Parathyroid adenoma (tissue), 2 donors: ENCODE measurements at regions not wholly inside any gene's neighbourhood (a gene's known extent, or its start where the extent isn't known, plus 50 kb on each side); places are given as distances from the start of the nearest gene placed in this dataset.

ENCODE experiments used
- H2AFZ ChIP-seq: fragments of 300-600 bp; sonication (generic); one replicate; pipeline ENCODE4 v1.7.0; 2017; ENCODE audit warnings: antibody characterized with exemption, mild to moderate bottlenecking
- H3K27ac ChIP-seq: fragments of 300-600 bp; sonication (generic); one replicate; pipeline ENCODE4 v1.7.0; 2017
- H3K27me3 ChIP-seq: fragments of 300-600 bp; sonication (generic); one replicate; pipeline ENCODE4 v1.7.0; 2017; ENCODE audit warnings: low read length; ENCODE audit not compliant: control insufficient read depth, insufficient read depth
- H3K36me3 ChIP-seq: fragments of 300-600 bp; sonication (generic); one replicate; pipeline ENCODE4 v1.7.0; 2017; ENCODE audit warnings: low read length; ENCODE audit not compliant: control insufficient read depth, insufficient read depth
- H3K4me1 ChIP-seq: fragments of 300-600 bp; sonication (generic); one replicate; pipeline ENCODE4 v1.7.0; 2017; ENCODE audit warnings: control low read depth
- H3K4me2 ChIP-seq: fragments of 300-600 bp; sonication (generic); one replicate; pipeline ENCODE4 v1.7.0; 2017; ENCODE audit warnings: low read length
- H3K4me3 ChIP-seq: fragments of 300-600 bp; sonication (generic); one replicate; pipeline ENCODE4 v1.7.0; 2017; ENCODE audit warnings: low read depth, low read length
- H3K79me2 ChIP-seq: fragments of 300-600 bp; sonication (generic); one replicate; pipeline ENCODE4 v1.7.0; 2017; ENCODE audit warnings: control low read depth
- H3K9ac ChIP-seq: fragments of 300-600 bp; sonication (generic); one replicate; pipeline ENCODE4 v1.7.0; 2017; ENCODE audit warnings: mild to moderate bottlenecking
- H3K9me3 ChIP-seq: fragments of 300-600 bp; sonication (generic); one replicate; pipeline ENCODE4 v1.7.0; 2017; ENCODE audit warnings: low read length; ENCODE audit not compliant: control insufficient read depth
- TF ChIP-seq, protein P1 (sequence below): fragments of 300-600 bp; sonication (generic); IDR thresholded peaks from one replicate; pipeline ENCODE4 v1.7.0; 2017; ENCODE audit warnings: antibody characterized with exemption, mild to moderate bottlenecking
- donor health status: primary hyperparathyroidism.

- H3K4me1 ChIP-seq: peaks cover 3% of the 10 kb centered on the region
- no peak overlapping the region for H3K27ac ChIP-seq
- H3K4me3 ChIP-seq: no peak overlapping the region
- TF ChIP-seq, protein P1, sequence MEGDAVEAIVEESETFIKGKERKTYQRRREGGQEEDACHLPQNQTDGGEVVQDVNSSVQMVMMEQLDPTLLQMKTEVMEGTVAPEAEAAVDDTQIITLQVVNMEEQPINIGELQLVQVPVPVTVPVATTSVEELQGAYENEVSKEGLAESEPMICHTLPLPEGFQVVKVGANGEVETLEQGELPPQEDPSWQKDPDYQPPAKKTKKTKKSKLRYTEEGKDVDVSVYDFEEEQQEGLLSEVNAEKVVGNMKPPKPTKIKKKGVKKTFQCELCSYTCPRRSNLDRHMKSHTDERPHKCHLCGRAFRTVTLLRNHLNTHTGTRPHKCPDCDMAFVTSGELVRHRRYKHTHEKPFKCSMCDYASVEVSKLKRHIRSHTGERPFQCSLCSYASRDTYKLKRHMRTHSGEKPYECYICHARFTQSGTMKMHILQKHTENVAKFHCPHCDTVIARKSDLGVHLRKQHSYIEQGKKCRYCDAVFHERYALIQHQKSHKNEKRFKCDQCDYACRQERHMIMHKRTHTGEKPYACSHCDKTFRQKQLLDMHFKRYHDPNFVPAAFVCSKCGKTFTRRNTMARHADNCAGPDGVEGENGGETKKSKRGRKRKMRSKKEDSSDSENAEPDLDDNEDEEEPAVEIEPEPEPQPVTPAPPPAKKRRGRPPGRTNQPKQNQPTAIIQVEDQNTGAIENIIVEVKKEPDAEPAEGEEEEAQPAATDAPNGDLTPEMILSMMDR: no peak
- no peak overlapping the region for H2AFZ ChIP-seq
- H3K27me3 ChIP-seq: no peaks in the 10 kb centered on the region
- H3K9me3 ChIP-seq: no peaks in the 10 kb centered on the region
- no peaks in the 10 kb centered on the region for H3K36me3 ChIP-seq
- no peaks in the 10 kb centered on the region for H3K79me2 ChIP-seq
- H3K4me2 ChIP-seq: no peak overlapping the region
- no peak overlapping the region for H3K9ac ChIP-seq
Measured at GRCh38 chr10:78938695-78939672, 129.8 kb upstream of the ZMIZ1 start.

- Histone ChIP-seq H3K79me2 (no peaks in the 10 kb centered on the region), H3K4me2 (no peak overlapping the region), H2AFZ (no peak overlapping the region), H3K36me3 (no peaks in the 10 kb centered on the region), H3K27ac (no peak overlapping the region), H3K4me3 (no peak overlapping the region), H3K9me3 (no peaks in the 10 kb centered on the region), H3K4me1 (peaks cover 6% of the 10 kb centered on the region), H3K27me3 (no peaks in the 10 kb centered on the region), H3K9ac (no peak overlapping the region)
- TF ChIP-seq, protein P1: no peak
Measured at GRCh38 chr10:78942091-78942501, 126.7 kb upstream of the ZMIZ1 start.

GRCh38 chr10:78944723-78945312 lies 123.9 kb upstream of the ZMIZ1 start:
- Histone ChIP-seq H3K4me2 (no peak overlapping the region), H3K9ac (no peak overlapping the region), H2AFZ (no peak overlapping the region), H3K4me3 (no peak overlapping the region), H3K27ac (no peak overlapping the region), H3K4me1 (peaks cover 10% of the 10 kb centered on the region), H3K79me2 (no peaks in the 10 kb centered on the region), H3K9me3 (no peaks in the 10 kb centered on the region), H3K36me3 (no peaks in the 10 kb centered on the region), H3K27me3 (no peaks in the 10 kb centered on the region)
- TF ChIP-seq, protein P1: no peak

- Histone ChIP-seq H3K4me1 (peaks cover 10% of the 10 kb centered on the region), H3K27ac (no peak overlapping the region), H3K27me3 (no peaks in the 10 kb centered on the region), H3K79me2 (no peaks in the 10 kb centered on the region), H3K9me3 (no peaks in the 10 kb centered on the region), H3K4me2 (no peak overlapping the region), H3K36me3 (no peaks in the 10 kb centered on the region), H3K9ac (no peak overlapping the region), H3K4me3 (no peak overlapping the region), H2AFZ (no peak overlapping the region)
- TF ChIP-seq, protein P1: no peak
Measured at GRCh38 chr10:78945838-78946237, 122.9 kb upstream of the ZMIZ1 start.
